Activated B cell treated with CpG ODN at 0.5 μM for 24 hours (primary cell): ENCODE measurements at regions not wholly inside any gene's neighbourhood (a gene's known extent, or its start where the extent isn't known, plus 50 kb on each side); places are given as distances from the start of the nearest gene placed in this dataset.
"Not testable (repeated sequence)": the region's sequence is repeated elsewhere in the genome, so short reads cannot be mapped to it uniquely, and the experiment has no call there.

ENCODE experiments used
- ATAC-seq: fragments of 200-7000 bp; cut with Tn5 transposase; one replicate; pipeline ENCODE4 v1.10.0; 2021; ENCODE audit warnings: low read depth, mild to moderate bottlenecking, moderate library complexity
- CTCF ChIA-PET: fragments of 350-600 bp; sonication (Branson Sonifier 250); formaldehyde crosslinking; loops from one replicate; lab custom pipeline; 2021; ENCODE audit warnings: antibody characterized with exemption; lab: Charles Lee
- POLR2A ChIA-PET: fragments of 350-600 bp; sonication (Branson Sonifier 250); formaldehyde crosslinking; loops from one replicate; lab custom pipeline; 2021; ENCODE audit warnings: antibody characterized with exemption; lab: Charles Lee
- DNase-seq: peaks from one replicate; pipeline ENCODE4 v3.0.0; 2022
- H3K27ac Mint-ChIP-seq: one replicate; pipeline ENCODE4 v1.8.0; 2020; ENCODE audit warnings: mixed read lengths
- H3K27me3 Mint-ChIP-seq: one replicate; pipeline ENCODE4 v1.8.0; 2021; ENCODE audit warnings: mixed read lengths
- H3K36me3 Mint-ChIP-seq: one replicate; pipeline ENCODE4 v1.8.0; 2021; ENCODE audit warnings: low read depth, mixed read lengths
- H3K4me1 Mint-ChIP-seq: one replicate; pipeline ENCODE4 v1.8.0; 2021; ENCODE audit warnings: mixed read lengths
- H3K4me3 Mint-ChIP-seq: one replicate; pipeline ENCODE4 v1.8.0; 2020; ENCODE audit warnings: mild to moderate bottlenecking, mixed read lengths
- H3K9me3 Mint-ChIP-seq: one replicate; pipeline ENCODE4 v1.8.0; 2020; ENCODE audit warnings: mixed read lengths
- intact Hi-C: fragments of 100-400 bp; cut with micrococcal nuclease; formaldehyde crosslinking; loops from one replicate; pipeline ENCODE4 v1.15.1; 2024
- TF ChIP-seq, protein P1 (sequence below): fragments of 200-600 bp; IDR thresholded peaks from one replicate; pipeline ENCODE4 v1.8.0; 2022; ENCODE audit warnings: antibody characterized with exemption, mild to moderate bottlenecking

DNA sequence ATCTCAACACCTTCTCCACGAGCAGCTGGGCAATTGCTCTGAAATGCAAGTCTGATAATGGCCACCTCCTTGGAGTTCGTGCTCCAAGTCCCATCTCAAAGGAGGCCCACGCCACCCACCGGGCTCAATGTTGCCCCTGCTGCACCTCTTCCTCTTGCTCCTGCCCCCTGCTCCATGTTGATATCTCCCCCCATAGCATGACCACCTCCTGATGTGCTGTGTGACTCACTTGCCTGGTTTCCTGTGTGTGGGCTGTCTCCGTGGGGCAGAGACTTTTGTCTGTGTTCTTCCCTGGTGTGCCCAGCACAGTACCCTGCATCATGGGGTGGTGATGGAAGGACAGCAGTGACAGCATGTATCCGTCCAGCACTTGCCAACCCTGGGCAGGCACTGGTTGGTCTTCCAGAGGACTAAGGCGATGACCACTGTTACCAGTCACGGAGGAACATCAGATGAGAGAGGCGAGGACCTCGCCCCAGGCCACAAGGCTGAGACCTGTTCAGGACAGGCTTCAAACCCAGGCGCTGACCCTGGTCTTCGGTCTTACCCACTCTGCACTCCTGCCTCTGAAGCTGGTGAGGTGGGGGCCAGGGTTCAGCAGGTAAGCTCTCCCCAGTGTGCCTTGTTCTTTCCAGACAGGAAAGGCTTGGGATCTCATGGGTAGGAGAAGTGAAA lies 104.6 kb upstream of the LRPAP1 start:
- Mint-ChIP-seq H3K4me1 (no peaks in the 10 kb centered on the region), H3K36me3 (no peaks in the 10 kb centered on the region), H3K4me3 (no peak overlapping the region), H3K9me3 (peaks cover 5% of the 10 kb centered on the region), H3K27ac (no peak overlapping the region), H3K27me3 (no peaks in the 10 kb centered on the region)
- ChIA-PET CTCF (no interaction called here), POLR2A (no interaction called here)
- DNase-seq (no peak), ATAC-seq (no peak)
- TF ChIP-seq, protein P1, sequence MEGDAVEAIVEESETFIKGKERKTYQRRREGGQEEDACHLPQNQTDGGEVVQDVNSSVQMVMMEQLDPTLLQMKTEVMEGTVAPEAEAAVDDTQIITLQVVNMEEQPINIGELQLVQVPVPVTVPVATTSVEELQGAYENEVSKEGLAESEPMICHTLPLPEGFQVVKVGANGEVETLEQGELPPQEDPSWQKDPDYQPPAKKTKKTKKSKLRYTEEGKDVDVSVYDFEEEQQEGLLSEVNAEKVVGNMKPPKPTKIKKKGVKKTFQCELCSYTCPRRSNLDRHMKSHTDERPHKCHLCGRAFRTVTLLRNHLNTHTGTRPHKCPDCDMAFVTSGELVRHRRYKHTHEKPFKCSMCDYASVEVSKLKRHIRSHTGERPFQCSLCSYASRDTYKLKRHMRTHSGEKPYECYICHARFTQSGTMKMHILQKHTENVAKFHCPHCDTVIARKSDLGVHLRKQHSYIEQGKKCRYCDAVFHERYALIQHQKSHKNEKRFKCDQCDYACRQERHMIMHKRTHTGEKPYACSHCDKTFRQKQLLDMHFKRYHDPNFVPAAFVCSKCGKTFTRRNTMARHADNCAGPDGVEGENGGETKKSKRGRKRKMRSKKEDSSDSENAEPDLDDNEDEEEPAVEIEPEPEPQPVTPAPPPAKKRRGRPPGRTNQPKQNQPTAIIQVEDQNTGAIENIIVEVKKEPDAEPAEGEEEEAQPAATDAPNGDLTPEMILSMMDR, result no peak
- intact Hi-C loops, result no loop called here

DNA sequence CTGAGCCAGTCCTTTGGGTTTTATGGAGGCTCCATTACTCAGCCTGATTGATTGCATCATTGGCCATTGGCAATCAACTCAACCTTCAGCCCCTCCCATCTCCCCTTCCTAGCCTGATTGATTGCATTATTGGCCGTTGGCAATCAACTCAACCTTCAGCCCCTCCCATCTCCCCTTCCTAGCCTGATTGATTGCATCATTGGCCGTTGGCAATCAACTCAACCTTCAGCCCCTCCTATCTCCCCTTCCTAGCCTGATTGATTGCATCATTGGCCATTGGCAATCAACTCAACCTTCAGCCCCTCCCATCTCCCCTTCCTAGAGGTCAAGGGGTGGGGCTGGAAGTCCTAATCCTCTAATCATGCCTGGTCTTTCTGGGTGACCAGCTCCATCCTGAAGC lies 103.8 kb upstream of the LRPAP1 start:
- H3K27ac Mint-ChIP-seq, H3K4me3 Mint-ChIP-seq, H3K36me3 Mint-ChIP-seq, ATAC-seq, DNase-seq, H3K9me3 Mint-ChIP-seq, H3K4me1 Mint-ChIP-seq, POLR2A ChIA-PET, intact Hi-C loops, CTCF ChIA-PET, H3K27me3 Mint-ChIP-seq: not testable (repeated sequence)

DNA sequence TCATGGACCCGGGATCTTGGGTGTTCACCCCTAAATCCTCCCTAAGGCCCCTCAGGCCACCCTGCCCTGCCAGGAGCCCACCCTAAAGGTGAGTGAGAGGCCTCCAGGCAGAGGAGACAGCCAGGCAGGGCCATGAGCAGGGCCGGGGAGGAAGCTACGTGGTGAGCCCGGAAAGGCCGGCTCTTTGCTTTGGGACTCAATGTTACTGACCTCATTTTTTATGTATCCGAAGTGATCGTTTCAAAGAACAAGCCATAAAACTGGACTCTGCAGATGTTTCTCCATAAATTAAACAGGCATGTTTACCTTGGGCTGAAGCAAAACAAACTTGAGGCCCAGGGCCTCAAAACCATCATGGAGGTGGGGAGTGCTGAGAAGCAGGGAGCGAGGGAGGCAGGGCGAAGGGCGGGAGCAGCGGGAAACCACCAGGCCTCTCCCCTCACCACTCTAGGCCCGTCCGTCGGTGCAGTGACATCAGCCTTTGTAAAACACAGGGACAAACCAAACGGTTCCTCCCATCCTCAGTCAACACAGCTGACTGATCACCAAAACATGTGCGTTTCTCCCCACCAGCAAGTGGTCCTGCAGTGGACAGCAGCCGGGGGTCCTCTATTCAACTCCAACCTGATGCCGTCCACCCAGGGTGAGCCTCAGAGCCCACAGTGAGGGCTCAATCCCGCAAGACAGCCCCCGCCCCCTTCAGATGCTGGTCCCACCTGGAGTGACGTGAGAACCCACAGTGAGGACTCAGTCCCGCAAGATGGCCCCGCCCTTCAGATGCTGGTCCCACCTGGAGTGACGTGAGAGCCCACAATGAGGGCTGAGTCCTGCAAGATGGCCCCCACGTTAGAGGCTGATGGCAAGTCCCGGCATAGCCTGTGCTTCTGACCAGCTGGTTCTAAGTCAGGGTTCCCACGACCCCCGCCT lies 102.9 kb upstream of the LRPAP1 start:
- TF ChIP-seq, protein P1, result no peak
- Mint-ChIP-seq H3K9me3 (peaks cover 5% of the 10 kb centered on the region), H3K27ac (no peak overlapping the region), H3K4me3 (no peak overlapping the region), H3K27me3 (peaks cover under 1% of the 10 kb centered on the region), H3K36me3 (no peaks in the 10 kb centered on the region), H3K4me1 (no peaks in the 10 kb centered on the region)
- intact Hi-C loops, result no loop called here
- CTCF ChIA-PET, result no interaction called here
- DNase-seq, result no peak
- POLR2A ChIA-PET, result no interaction called here
- ATAC-seq, result no peak

DNA sequence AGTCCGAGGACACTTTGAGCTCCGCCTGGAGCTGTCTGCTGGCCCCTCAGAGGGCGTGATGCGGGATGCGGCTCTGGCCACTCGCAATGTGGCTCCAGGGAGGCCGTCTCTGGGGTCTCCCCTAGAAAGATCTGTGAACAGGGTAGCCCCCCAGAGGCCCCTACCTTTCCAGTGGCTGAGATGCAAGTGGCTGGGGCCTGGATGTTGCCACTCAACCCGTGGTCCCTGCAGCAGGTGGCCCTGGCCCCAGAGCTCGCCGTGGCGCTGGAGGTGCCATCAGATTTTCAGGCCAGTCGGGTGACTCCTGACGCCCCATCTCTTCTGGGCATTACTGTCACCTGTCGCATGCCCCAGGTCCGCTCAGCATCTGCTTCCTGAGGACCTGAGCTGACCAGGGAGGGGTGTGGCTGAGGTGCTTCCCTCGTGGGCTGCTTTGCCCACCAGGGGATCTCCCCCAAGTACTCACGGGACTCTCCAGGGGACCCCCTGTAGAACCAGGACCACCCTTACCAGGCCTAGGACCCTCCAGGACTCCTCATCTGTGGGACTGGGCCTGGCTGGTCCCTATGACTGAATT lies 102.1 kb upstream of the LRPAP1 start:
- no peak overlapping the region for H3K27ac Mint-ChIP-seq
- intact Hi-C loops, result no loop called here
- POLR2A ChIA-PET, result no interaction called here
- TF ChIP-seq, protein P1, result no peak
- no peaks in the 10 kb centered on the region for H3K4me1 Mint-ChIP-seq
- peaks cover 5% of the 10 kb centered on the region for H3K9me3 Mint-ChIP-seq
- DNase-seq (no peak), ATAC-seq (no peak)
- H3K36me3 Mint-ChIP-seq, result no peaks in the 10 kb centered on the region
- peaks cover 3% of the 10 kb centered on the region for H3K27me3 Mint-ChIP-seq
- CTCF ChIA-PET, result no interaction called here
- H3K4me3 Mint-ChIP-seq, result no peak overlapping the region

DNA sequence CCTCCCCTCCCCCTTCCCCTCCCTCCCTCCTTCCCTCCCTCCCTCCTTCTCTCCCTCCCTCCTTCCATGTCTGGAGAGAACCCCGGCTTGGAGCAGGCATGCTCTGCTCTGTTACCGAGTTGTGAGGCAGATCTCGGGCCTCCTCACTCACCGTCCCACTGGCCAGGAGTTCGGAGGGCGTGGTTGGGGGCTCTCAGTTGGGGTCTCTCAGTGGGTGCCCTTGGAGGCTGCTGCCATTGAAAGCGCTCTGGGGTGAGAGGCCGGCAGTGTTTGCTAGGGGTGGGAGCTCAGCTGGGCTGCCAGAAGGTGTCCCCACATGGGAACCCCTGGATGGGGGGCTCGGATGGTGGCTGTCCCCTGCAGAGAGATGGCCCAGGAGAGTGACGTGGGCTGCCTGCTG lies 101.1 kb upstream of the LRPAP1 start:
- DNase-seq, ATAC-seq, H3K27ac Mint-ChIP-seq, H3K4me3 Mint-ChIP-seq, H3K36me3 Mint-ChIP-seq, POLR2A ChIA-PET, H3K27me3 Mint-ChIP-seq, H3K9me3 Mint-ChIP-seq, intact Hi-C loops, H3K4me1 Mint-ChIP-seq, CTCF ChIA-PET: not testable (repeated sequence)

DNA sequence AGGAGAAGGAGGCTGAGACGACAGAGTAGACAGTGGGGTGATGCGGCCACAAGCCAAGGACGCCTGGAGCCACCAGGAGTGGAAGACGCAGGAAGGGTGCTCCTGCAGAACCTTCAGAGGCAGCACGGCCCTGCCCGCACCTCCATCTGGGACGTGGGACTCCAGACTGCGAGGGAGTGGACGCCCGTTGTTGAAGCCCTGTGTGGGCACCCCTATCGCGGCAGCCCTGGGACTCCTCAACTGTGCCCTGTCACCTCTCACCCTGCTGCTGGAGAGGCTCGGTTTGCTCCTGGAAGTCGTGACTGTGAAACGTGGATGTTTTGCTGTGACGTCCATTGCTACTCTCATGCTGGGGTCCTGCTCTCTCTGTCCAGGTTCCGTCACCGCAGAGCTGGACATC lies 100.6 kb upstream of the LRPAP1 start:
- intact Hi-C loops, POLR2A ChIA-PET, H3K36me3 Mint-ChIP-seq: not testable (repeated sequence)

DNA sequence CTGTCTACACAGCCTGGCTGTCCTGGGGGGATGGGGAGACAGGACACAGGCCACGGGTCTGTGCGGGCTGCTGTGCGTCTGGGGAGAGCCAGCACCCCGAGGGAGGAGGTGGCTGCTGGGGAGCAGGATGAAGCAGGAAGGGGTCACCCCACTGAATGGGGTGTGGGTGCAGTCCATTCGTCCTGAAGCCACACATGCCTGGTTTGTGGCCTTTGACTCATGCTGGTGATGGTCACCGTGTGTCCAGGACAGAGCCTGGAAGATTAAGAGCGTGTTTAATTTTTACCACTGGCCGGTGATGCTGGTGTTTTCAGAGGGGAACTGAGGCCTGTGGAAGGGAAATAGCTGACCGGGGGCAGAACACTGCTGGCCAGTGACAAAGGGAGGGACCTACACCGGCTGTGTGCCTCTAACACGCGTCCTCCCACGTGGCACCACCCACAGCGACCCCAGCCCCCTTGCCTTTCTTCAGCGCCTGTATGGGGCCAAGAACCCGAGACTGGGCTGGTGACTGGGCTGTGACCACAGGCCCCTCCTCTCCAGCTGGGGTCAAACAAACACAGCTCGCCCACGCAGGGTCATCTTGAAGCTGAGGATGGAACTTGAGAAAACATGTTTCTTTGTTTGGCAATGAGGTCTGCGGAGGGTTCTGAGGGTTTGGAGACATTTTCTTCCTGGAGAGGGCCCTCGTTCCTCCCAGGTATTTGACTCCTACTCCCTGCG lies 99.5 kb upstream of the LRPAP1 start:
- H3K27me3 Mint-ChIP-seq, POLR2A ChIA-PET, H3K27ac Mint-ChIP-seq, H3K9me3 Mint-ChIP-seq, H3K36me3 Mint-ChIP-seq, ATAC-seq, CTCF ChIA-PET, DNase-seq, H3K4me3 Mint-ChIP-seq, H3K4me1 Mint-ChIP-seq, intact Hi-C loops: not testable (repeated sequence)

More for the DNA sequence above, 100.6 kb upstream of the LRPAP1 start:
- DNase-seq, H3K4me3 Mint-ChIP-seq, H3K4me1 Mint-ChIP-seq, H3K27ac Mint-ChIP-seq, ATAC-seq, H3K9me3 Mint-ChIP-seq, CTCF ChIA-PET, H3K27me3 Mint-ChIP-seq: not testable (repeated sequence)
